ENCODE measurements at regions not wholly inside any gene's neighbourhood (a gene's known extent, or its start where the extent isn't known, plus 50 kb on each side); places are given as distances from the start of the nearest gene placed in this dataset.
A peak's percentile ranks its signal among the peaks of the same experiment; 100 is the strongest.

GRCh38 chr16:13331918-13332317, 430.5 kb downstream of the SHISA9 start:
- Histone ChIP-seq H4K20me1 (ENCODE audit: control insufficient read depth, insufficient read depth) (no peaks in the 10 kb centered on the region), H3K27me3 (replicated peaks in 1 of 2; ENCODE audit: control insufficient read depth in 2 of 2, insufficient read depth in 2 of 2, low read length in 1 of 2) (no peaks in the 10 kb centered on the region), H3K9ac (ENCODE audit: control insufficient read depth, insufficient read depth, low read length) (no peak overlapping the region), H3K4me3 (no peak overlapping the region), H3K36me3 (ENCODE audit: control insufficient read depth in 2 of 2, insufficient read depth in 2 of 2, low read length in 1 of 2) (no peaks in the 10 kb centered on the region), H3K79me2 (ENCODE audit: control insufficient read depth, insufficient read depth, low read length) (no peaks in the 10 kb centered on the region), H2AFZ (ENCODE audit: control insufficient read depth, low read depth, low read length) (no peak overlapping the region), H3K9me3 (replicated peaks; ENCODE audit: control insufficient read depth, insufficient read depth, low read length) (no peaks in the 10 kb centered on the region; the same call in none of the 3 replicates), H3K27ac (ENCODE audit: control insufficient read depth, insufficient read depth) (no peak overlapping the region), H3K4me2 (ENCODE audit: control insufficient read depth, insufficient read depth) (no peak overlapping the region), H3K4me1 (ENCODE audit: control insufficient read depth, insufficient read depth, low read length) (peaks cover 4% of the 10 kb centered on the region)
- ChIA-PET POLR2A (no interaction called here), CTCF (interaction anchor here (0.8 kb wide), 1 partner anchor 8 kb away, joined by 3 read pairs; no protein-coding TSS in a partner anchor), SMC1A (ENCODE audit: uncharacterized antibody, unreplicated experiment) (no interaction called here), RAD21 (ENCODE audit: unreplicated experiment) (no interaction called here)
- 0 out of 2 replicates have a peak, but pooled peaks have one; percentile 16 for TF ChIP-seq RAD21 (IDR thresholded peaks at IDR 0.05; ENCODE audit: insufficient read depth, low read depth, low read length)
- no peak for TF ChIP-seq HSF1 (IDR thresholded peaks at IDR 0.05; ENCODE audit: low read depth, low read length)
- no peak for TF ChIP-seq NRF1 (conservative IDR thresholded peaks at IDR 0.05; ENCODE audit: low read depth, low read length)
- no peak for TF ChIP-seq CBFB (IDR thresholded peaks at IDR 0.05; ENCODE audit: low read depth)
- TF ChIP-seq CTCF (IDR thresholded peaks at IDR 0.05 in 2 of 3, conservative IDR thresholded peaks at IDR 0.05 in 1 of 3; ENCODE audit: control insufficient read depth in 2 of 3, extremely low read depth in 1 of 3, insufficient read depth in 1 of 3, low read depth in 3 of 3, low read length in 3 of 3): peak in 1 of 3 experiments; percentile 9; a peak in 1 of 6 replicates
- TF ChIP-seq SIN3A (IDR thresholded peaks at IDR 0.05; ENCODE audit: low read depth, low read length): no peak
- FAIRE-seq (no peak), DNase-seq (ENCODE audit: low read depth, low spot score) (no peak), ATAC-seq (no peak)
- 85% methylated on average over 2 of the region's 2 CpGs for WGBS (ENCODE audit: insufficient coverage, insufficient replicate concordance, low lambda C conversion rate, missing lambda C conversion rate)
- in situ Hi-C loops (cut with MboI): no loop called here
- intact Hi-C loops (cut with micrococcal nuclease; ENCODE audit: unreplicated experiment): no loop called here
- BruUV-seq (replicated peaks): no TSS peak
